ENCODE measurements at regions not wholly inside any gene's neighbourhood (a gene's known extent, or its start where the extent isn't known, plus 50 kb on each side); places are given as distances from the start of the nearest gene placed in this dataset.

- TF ChIP-seq CTCF (IDR thresholded peaks at IDR 0.05): no peak
- TF ChIP-seq POLR2A (IDR thresholded peaks at IDR 0.05): no peak
- TF ChIP-seq EP300 (IDR thresholded peaks at IDR 0.05; ENCODE audit: low read depth): no peak
These were observed 89.2 kb upstream of the PCED1B start for GRCh38 chr12:46990211-46990610.

Data from transverse colon (tissue), 3 donors.